ENCODE measurements at regions not wholly inside any gene's neighbourhood (a gene's known extent, or its start where the extent isn't known, plus 50 kb on each side); places are given as distances from the start of the nearest gene placed in this dataset.

DNA sequence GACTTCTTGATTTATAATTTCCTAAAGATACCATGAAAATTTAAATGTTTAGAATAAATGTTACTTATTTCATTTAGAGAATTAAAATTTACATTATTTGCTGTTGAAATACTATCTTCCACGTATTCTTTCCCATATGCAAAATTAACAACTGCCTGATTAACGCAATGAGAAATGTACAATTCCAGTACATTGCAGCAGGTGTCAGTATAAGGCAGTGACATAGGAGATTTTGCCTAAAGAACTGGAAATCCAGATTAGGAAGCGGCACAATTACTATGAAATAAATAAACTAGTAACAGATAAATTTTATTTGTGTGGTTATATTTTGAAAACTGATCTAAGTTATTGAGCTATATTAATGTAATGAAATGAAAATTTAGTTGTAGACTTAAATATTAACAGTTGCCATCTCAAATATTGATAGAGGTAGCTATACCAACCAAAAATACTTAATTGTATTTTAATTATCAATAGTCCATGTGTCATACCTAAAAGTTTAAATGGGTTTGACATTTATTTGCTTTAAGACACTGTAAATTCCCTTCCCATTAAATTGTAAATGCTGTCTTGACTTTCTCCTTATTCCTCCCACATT lies 300.2 kb downstream of the UTRN start:
- H3K9me3 Mint-ChIP-seq, result no peaks in the 10 kb centered on the region
- peaks cover 10% of the 10 kb centered on the region for H3K36me3 Mint-ChIP-seq
- H3K4me3 Mint-ChIP-seq, result no peak overlapping the region
- DNase-seq (ENCODE audit: low spot score in 2 of 2, unreplicated experiment in 2 of 2), result no peak
- no peak overlapping the region for H3K27ac Mint-ChIP-seq
- no peaks in the 10 kb centered on the region for H3K27me3 Mint-ChIP-seq (ENCODE audit: low read depth)
- TF ChIP-seq, protein P1, sequence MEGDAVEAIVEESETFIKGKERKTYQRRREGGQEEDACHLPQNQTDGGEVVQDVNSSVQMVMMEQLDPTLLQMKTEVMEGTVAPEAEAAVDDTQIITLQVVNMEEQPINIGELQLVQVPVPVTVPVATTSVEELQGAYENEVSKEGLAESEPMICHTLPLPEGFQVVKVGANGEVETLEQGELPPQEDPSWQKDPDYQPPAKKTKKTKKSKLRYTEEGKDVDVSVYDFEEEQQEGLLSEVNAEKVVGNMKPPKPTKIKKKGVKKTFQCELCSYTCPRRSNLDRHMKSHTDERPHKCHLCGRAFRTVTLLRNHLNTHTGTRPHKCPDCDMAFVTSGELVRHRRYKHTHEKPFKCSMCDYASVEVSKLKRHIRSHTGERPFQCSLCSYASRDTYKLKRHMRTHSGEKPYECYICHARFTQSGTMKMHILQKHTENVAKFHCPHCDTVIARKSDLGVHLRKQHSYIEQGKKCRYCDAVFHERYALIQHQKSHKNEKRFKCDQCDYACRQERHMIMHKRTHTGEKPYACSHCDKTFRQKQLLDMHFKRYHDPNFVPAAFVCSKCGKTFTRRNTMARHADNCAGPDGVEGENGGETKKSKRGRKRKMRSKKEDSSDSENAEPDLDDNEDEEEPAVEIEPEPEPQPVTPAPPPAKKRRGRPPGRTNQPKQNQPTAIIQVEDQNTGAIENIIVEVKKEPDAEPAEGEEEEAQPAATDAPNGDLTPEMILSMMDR (IDR thresholded peaks at IDR 0.05; ENCODE audit: unreplicated experiment), result peak; percentile 52
- H3K4me1 Mint-ChIP-seq, result peaks cover 21% of the 10 kb centered on the region

DNA sequence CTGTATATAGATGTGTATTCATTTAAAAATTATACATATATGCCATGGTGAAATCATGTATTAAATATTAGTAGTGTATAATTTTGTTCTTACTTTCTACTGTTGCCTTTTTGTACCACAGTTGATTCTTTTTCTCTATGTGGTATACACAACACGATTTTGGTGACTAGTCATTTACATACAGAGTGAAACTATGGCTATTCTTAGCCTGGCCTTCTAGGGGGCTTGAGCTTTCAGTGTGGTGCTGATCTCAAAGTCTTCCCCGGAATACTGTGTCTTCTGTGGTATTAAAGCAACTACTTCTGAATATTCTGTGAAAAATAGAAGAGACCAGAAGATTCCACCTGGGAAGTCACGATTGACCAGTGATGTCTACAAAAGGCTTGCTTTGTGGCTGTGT lies 301.9 kb downstream of the UTRN start:
- H3K4me1 Mint-ChIP-seq, result peaks cover 13% of the 10 kb centered on the region
- no peak overlapping the region for H3K27ac Mint-ChIP-seq

DNA sequence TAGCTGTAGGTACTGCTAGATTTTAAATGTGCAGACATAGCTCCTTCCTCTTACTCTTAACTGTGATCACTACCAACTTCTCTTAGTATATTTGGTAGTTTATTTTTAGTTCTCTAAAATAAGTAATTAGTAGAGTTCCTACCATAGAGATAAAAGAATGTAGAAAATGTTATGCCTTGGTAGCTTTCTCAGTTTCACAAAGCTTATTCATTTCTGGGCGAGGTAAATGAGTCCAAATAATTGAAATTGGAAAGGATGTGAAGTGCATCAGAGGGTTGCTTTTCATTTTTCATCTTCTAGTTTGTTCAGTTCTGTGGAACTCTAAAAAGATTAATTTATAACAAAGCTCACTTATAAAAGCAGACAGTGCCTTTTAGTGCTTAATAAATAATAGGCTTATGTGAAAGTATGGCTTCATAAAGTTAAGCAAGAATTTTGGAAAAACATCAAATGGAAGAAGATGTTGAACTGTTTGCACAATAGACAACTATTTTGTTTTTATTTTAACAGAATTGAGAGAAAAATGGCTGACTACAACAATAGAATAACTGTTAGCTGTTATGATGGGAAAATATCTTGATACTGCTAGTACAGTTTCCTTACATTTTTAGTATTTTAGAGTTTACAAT lies 303.7 kb downstream of the UTRN start:
- no peaks in the 10 kb centered on the region for H3K27me3 Mint-ChIP-seq (ENCODE audit: low read depth)
- no peak overlapping the region for H3K27ac Mint-ChIP-seq
- H3K4me3 Mint-ChIP-seq, result no peak overlapping the region
- peaks cover 2% of the 10 kb centered on the region for H3K4me1 Mint-ChIP-seq
- H3K9me3 Mint-ChIP-seq, result peaks cover 6% of the 10 kb centered on the region
- TF ChIP-seq, protein P1 (IDR thresholded peaks at IDR 0.05; ENCODE audit: unreplicated experiment), result no peak
- DNase-seq (ENCODE audit: low spot score in 2 of 2, unreplicated experiment in 2 of 2), result no peak
- H3K36me3 Mint-ChIP-seq, result peaks cover 19% of the 10 kb centered on the region

More for the DNA sequence above, 301.9 kb downstream of the UTRN start:
- Mint-ChIP-seq H3K27me3 (ENCODE audit: low read depth) (no peaks in the 10 kb centered on the region), H3K4me3 (no peak overlapping the region), H3K36me3 (peaks cover 13% of the 10 kb centered on the region), H3K9me3 (no peaks in the 10 kb centered on the region)
- DNase-seq (ENCODE audit: low spot score in 2 of 2, unreplicated experiment in 2 of 2), result no peak
- TF ChIP-seq, protein P1 (IDR thresholded peaks at IDR 0.05; ENCODE audit: unreplicated experiment), result no peak

DNA sequence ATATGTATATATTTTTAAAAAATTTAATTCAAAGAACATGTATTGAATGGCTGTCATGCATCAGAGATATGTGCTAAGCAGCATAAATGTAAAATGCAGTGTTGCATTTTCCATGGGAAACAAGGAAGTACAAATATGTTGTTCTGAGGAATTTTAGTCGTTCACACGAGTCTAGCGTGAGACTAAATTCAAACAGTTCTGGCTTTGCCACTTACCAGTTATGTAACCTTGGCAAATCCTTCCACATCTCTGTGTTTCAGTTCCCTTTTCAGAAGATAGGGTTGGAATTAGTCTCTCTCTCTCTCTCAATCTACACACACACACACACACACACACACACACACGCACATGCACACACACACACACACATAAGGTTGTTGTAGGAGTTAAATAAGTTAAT lies 305.4 kb downstream of the UTRN start:
- no peak overlapping the region for H3K27ac Mint-ChIP-seq
- H3K4me1 Mint-ChIP-seq, result peaks cover 2% of the 10 kb centered on the region
- no peak overlapping the region for H3K4me3 Mint-ChIP-seq
- DNase-seq (ENCODE audit: low spot score in 2 of 2, unreplicated experiment in 2 of 2), result no peak
- H3K9me3 Mint-ChIP-seq, result peaks cover 6% of the 10 kb centered on the region
- H3K27me3 Mint-ChIP-seq (ENCODE audit: low read depth), result no peaks in the 10 kb centered on the region
- peaks cover 19% of the 10 kb centered on the region for H3K36me3 Mint-ChIP-seq
- TF ChIP-seq, protein P1 (IDR thresholded peaks at IDR 0.05; ENCODE audit: unreplicated experiment), result no peak

DNA sequence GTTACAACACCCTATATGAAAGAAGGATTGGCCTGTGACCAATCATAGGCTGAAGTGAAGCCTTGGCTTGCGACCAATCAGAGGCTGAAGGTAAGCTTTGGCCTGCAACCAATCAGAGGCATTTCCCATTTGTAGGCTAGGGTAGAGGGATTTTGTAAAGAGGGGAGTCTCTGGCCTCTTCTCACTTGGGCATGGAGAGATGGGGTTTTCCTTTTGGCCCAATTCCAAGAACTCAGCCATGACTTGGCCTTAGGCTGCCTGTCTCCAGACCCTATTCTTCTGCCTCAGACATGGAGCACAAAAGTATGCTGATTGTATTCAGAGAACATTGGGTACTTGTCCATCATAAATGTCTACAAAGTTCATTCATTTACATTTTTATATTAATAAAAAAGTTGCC lies 308.3 kb downstream of the UTRN start:
- no peaks in the 10 kb centered on the region for H3K27me3 Mint-ChIP-seq (ENCODE audit: low read depth)
- no peak overlapping the region for H3K4me3 Mint-ChIP-seq
- peaks cover 10% of the 10 kb centered on the region for H3K36me3 Mint-ChIP-seq
- H3K4me1 Mint-ChIP-seq, result peaks cover 11% of the 10 kb centered on the region
- H3K27ac Mint-ChIP-seq, result no peak overlapping the region
- peaks cover 6% of the 10 kb centered on the region for H3K9me3 Mint-ChIP-seq
- no peak for DNase-seq (ENCODE audit: low spot score in 2 of 2, unreplicated experiment in 2 of 2)
- TF ChIP-seq, protein P1 (IDR thresholded peaks at IDR 0.05; ENCODE audit: unreplicated experiment), result no peak
